Large intestine (tissue), 3 donors: ENCODE measurements at regions not wholly inside any gene's neighbourhood (a gene's known extent, or its start where the extent isn't known, plus 50 kb on each side); places are given as distances from the start of the nearest gene placed in this dataset.

Experiments
- DNase-seq, 2 donors: peaks; one replicate each; pipeline versions ENCODE4 v3.0.0 to v3.0.0-alpha.2; 2013
- H3K27ac ChIP-seq: one replicate; pipeline ENCODE4 v1.5.1; 2013; ENCODE audit warnings: low read length
- H3K27me3 ChIP-seq: 2 replicates; pipeline ENCODE4 v1.6.1; 2013; ENCODE audit warnings: low read length; ENCODE audit not compliant: control insufficient read depth, insufficient read depth
- H3K36me3 ChIP-seq: 2 replicates; pipeline ENCODE4 v1.6.1; 2013; ENCODE audit warnings: low read length; ENCODE audit not compliant: control insufficient read depth, insufficient read depth
- H3K4me1 ChIP-seq: one replicate; pipeline ENCODE4 v1.6.1; 2013; ENCODE audit warnings: low read length; ENCODE audit not compliant: control insufficient read depth, insufficient read depth
- H3K4me3 ChIP-seq: one replicate; pipeline ENCODE4 v1.5.1; 2013; ENCODE audit warnings: low read length
- H3K9me3 ChIP-seq: one replicate; pipeline ENCODE4 v1.6.1; 2013; ENCODE audit warnings: mild to moderate bottlenecking, low read depth, low read length, moderate library complexity; ENCODE audit not compliant: control insufficient read depth
- WGBS: methylation state at CpG from one replicate; pipeline ENCODE4 v1.1.5; 2013; ENCODE audit warnings: low lambda C conversion rate; ENCODE audit not compliant: insufficient coverage; 5-methylcytosine and 5-hydroxymethylcytosine counted together

DNA sequence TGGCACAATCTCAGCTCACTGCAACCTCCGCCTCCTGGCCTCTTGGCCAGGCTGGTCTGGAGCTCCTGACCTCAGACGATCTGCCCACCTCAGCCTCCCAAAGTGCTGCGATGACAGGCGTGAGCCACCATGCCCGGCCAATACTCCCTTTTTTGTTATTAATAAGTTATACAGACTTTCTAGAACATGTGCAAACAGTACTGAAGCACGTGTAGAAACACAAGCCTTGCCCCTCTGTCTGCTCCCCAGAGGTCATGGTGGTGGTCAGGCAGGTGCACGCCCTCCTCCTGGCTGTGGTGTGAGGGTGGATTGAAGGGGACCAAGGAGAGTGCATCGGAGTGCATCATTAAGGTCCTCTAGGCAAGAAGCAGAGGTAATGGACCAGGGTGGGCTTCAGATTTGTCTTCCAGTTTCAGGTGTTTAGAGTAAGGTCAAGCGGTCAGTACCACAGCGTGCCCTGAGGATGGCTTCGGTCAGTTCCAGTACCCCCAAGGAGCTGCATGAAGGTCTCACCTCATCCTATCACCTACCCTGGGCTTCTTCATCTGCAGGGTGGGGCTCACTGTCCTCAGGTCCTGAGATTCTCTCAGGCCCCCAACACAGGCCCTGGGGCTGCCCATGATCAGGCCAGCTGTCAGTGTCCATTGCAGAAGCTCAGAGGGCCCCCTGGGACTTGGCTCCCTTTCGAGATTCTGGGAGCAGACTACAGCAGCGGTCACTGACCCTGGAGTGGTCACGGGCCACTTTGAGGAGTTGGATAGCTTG is 124.3 kb downstream of the GLI2 start:
- H3K36me3 ChIP-seq = no peaks in the 10 kb centered on the region
- DNase-seq = no peak
- no peaks in the 10 kb centered on the region for H3K4me1 ChIP-seq
- no CpG with 5 or more reads among the region's 14 CpGs for whole genome bisulfite sequencing
- H3K4me3 ChIP-seq = no peak overlapping the region
- peaks cover 19% of the 10 kb centered on the region for H3K27me3 ChIP-seq
- H3K9me3 ChIP-seq = no peaks in the 10 kb centered on the region
- no peak overlapping the region for H3K27ac ChIP-seq

DNA sequence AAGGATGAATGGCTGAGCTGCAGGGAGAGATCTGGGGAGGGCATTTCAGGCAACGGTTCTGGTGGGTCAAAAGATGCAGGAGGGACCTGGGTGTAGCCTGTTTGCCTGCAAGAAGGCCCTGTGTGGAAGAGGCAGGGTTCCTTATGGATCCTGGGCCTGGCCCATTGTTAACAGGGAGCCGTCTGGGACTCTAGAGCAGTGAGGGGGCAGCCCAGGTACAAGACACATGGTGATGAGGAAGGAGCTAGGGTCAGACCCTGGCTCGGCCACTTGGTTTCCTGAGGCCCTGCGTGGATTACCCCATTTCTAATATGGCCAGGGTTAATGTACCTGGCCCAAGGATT is 124.9 kb downstream of the GLI2 start:
- H3K4me3 ChIP-seq = no peak overlapping the region
- WGBS = no CpG with 5 or more reads among the region's 4 CpGs
- H3K9me3 ChIP-seq = no peaks in the 10 kb centered on the region
- H3K36me3 ChIP-seq = no peaks in the 10 kb centered on the region
- H3K27me3 ChIP-seq = peaks cover 23% of the 10 kb centered on the region
- no peak overlapping the region for H3K27ac ChIP-seq
- DNase-seq = no peak
- no peaks in the 10 kb centered on the region for H3K4me1 ChIP-seq

DNA sequence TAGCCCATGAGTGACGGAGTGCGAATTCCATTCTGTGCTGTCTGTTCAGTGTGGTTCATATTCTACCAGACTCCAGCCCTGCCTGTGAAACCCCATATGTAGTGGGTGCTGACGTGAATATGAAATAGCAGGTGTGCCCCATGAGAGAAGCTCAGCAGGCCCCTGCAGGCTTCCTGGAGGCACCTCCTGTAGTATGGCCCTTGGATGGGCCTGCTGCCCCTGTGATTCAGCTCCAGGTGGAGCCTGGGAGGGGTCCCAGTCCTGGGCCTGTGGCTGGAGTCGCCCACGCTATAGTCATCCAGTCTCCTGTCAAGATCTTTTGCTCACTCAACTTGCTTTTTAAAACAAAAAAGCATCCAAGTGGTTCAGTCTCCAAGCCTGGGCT is 125.5 kb downstream of the GLI2 start:
- H3K4me1 ChIP-seq = no peaks in the 10 kb centered on the region
- no CpG with 5 or more reads among the region's 5 CpGs for WGBS
- H3K27ac ChIP-seq = no peak overlapping the region
- H3K36me3 ChIP-seq = no peaks in the 10 kb centered on the region
- no peak for DNase-seq
- no peak overlapping the region for H3K4me3 ChIP-seq
- no peaks in the 10 kb centered on the region for H3K9me3 ChIP-seq
- peaks cover 29% of the 10 kb centered on the region for H3K27me3 ChIP-seq

DNA sequence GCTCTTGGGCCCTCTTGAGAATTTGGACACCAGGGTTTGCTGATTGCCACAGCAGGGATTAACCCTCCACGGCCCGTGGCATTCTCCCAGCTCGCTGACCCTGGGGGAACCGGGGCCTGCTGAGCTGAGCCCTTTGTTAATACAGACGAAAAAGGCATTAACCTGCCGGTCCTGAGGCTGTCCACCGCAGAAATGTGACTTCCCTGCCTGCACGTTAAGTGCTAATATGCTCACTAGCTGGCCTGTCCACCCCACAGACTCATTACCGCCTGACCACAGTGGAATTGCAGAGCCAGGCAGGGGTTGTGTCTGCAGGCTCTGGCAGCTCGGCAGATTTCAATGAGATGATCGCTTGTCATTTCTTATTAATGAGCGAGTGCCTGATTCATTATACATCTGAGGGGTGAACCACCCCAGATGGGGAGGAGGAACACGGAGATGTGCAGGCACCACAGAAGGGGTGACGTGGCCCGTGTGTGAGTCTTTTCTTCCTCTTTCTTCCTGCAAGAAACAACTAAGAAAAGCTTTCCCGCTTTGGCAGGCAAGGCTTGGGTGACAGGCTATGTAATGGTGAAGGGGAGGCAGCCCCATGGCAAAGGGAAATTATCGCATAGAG is 126.0 kb downstream of the GLI2 start:
- H3K27me3 ChIP-seq = peaks cover 33% of the 10 kb centered on the region
- WGBS = 92% methylated on average over 2 of the region's 17 CpGs
- no peaks in the 10 kb centered on the region for H3K9me3 ChIP-seq
- no peak for DNase-seq
- H3K4me3 ChIP-seq = no peak overlapping the region
- H3K4me1 ChIP-seq = no peaks in the 10 kb centered on the region
- H3K27ac ChIP-seq = no peak overlapping the region
- no peaks in the 10 kb centered on the region for H3K36me3 ChIP-seq

DNA sequence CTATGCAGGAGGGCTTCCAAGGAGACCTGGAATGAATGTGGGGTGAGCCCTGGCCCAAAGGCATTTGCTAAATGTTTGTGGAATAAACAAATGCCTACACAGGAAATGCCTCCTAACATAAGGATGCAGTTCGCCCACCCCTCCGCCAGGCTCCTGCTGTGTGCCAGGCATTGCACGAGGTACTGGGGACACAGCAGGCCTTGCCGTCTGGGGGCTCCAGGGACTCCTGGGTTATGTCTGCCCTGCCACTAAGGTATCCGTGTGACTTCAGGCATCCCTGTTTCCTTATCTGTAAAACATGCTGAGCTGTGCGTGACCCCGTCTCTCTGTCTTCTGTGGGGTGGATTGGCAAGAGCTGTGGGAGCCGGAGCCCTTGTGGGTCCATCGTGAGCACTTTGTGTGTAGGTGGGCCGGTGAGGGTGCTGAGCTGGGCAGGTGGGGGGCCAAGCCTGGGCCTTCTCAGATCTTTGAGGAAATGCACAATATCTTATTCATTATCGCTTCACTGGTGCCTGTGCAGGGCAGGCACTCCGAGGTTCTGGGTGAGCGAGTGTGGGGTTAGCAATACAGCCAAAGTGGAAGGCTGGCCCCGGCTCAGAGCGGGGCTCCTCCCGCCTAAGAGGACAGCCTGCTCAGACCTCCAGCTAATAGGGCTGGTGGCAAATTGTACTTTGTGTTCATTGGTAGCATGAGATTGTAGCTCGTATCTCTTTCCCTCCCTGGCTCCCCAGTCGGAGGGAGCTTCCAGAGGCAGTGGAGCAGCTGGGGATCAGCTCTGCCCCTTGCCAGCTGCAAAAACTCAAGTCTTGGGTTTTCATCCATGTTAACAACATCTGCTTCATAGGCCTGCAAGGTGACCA is 126.8 kb downstream of the GLI2 start:
- no peak for DNase-seq
- no peak overlapping the region for H3K4me3 ChIP-seq
- H3K9me3 ChIP-seq = no peaks in the 10 kb centered on the region
- peaks cover 4% of the 10 kb centered on the region for H3K4me1 ChIP-seq
- peaks cover 40% of the 10 kb centered on the region for H3K27me3 ChIP-seq
- no CpG with 5 or more reads among the region's 18 CpGs for WGBS
- H3K27ac ChIP-seq = no peak overlapping the region
- no peaks in the 10 kb centered on the region for H3K36me3 ChIP-seq

DNA sequence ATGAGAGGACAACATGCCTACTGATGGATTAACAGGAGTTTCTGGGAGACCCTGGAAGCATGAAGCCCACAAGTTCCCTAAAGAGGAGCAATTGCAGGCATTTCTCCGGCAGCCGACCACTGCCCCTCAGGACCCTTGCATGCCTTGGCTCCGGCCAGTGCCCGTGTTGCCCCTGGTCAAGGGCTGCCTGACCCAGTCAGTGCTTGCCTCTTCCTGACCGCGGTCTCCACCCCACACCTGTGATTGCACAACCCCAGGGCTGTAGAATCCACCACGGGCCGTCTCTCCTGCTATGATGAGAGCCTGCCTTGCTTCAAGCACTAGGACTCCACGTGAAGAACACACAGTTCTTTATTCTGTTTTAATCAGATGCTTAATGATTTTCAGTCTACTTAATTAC is 127.5 kb downstream of the GLI2 start:
- 60% methylated on average over 1 of the region's 9 CpGs for WGBS
- DNase-seq = no peak
- no peaks in the 10 kb centered on the region for H3K9me3 ChIP-seq
- no peak overlapping the region for H3K4me3 ChIP-seq
- H3K36me3 ChIP-seq = no peaks in the 10 kb centered on the region
- peaks cover 4% of the 10 kb centered on the region for H3K4me1 ChIP-seq
- H3K27me3 ChIP-seq = peaks cover 47% of the 10 kb centered on the region
- no peak overlapping the region for H3K27ac ChIP-seq

DNA sequence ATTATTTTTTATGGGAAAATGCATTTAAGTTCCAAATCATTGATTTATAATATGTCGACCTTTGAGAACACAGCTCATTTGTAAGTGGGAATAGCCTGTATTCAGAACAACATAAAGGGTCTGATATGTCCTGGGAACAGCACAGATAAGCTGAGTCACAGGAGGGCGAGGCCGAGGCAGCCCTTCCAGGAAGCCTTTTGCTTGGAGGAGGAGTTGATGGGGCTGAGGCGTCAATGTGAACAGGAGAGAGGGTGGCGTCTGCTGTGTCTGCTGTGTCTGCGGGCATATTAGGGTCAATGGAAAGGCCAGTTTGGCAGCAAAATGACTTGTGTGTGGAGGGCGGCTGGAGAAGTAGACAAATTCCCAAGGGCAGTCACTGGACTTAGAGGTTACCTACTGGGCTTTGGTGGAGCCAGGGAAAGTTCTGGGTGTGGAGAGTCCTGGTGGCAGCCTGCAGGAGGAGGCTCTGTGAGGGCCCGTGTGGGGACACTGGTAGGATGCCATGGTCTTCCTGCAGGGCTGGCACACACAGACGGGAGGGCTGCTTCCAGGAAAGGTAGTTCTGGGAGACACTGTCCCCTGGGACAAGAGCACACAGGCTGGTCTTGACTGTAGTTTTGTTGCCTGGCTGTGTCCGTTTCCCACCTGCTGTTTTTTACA is 128.1 kb downstream of the GLI2 start:
- no peaks in the 10 kb centered on the region for H3K36me3 ChIP-seq
- no peak for DNase-seq
- H3K27me3 ChIP-seq = peaks cover 54% of the 10 kb centered on the region

DNA sequence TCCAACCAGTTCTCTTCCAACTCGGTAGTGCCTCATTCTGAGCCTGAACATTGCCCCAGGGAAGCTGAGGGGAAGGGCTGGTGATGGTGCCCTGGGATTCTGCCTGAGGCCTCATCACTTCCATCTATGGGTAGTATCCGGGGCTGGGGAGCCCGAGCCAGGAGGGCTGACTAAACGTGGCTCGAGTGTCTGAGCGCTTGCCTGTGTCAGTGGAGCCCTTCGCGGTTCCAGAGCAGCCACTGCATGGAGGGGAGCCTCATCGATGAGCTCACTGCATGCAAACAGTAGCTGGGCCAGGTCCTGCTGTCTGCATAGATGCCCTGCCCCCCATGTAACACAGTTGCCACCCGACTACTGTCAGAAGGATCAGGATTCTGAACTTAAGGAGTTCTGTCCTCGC is 129.3 kb downstream of the GLI2 start:
- H3K27ac ChIP-seq = no peak overlapping the region
- no peak for DNase-seq
- no peaks in the 10 kb centered on the region for H3K9me3 ChIP-seq
- H3K4me1 ChIP-seq = peaks cover 4% of the 10 kb centered on the region
- no peak overlapping the region for H3K4me3 ChIP-seq
- no CpG with 5 or more reads among the region's 11 CpGs for WGBS
- H3K27me3 ChIP-seq = peaks cover 63% of the 10 kb centered on the region
- H3K36me3 ChIP-seq = no peaks in the 10 kb centered on the region

More for the DNA sequence above, 128.1 kb downstream of the GLI2 start:
- Histone ChIP-seq H3K4me3 (no peak overlapping the region), H3K27ac (no peak overlapping the region), H3K4me1 (peaks cover 4% of the 10 kb centered on the region), H3K9me3 (no peaks in the 10 kb centered on the region)
- WGBS = no CpG with 5 or more reads among the region's 10 CpGs

DNA sequence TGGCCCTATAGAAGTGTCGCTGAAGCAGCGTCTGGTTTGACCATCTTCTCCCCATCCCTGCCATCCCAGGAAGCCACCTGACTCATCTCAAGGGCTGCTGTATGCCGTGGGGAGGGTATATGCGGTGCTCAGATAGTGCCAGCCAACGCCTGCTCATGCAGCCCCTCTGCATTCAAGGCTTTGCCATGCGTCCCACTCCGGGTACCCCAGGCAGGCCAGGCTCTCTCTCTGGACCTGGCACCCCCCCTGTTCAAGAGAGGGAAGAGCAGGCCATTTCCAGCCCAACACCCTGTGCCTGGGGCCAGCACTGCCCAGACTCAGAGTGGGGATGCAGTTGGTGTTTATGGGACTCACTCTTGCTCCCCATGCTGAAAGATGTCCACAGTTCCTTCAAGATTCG is 130.0 kb downstream of the GLI2 start:
- Histone ChIP-seq H3K27ac (no peak overlapping the region), H3K9me3 (no peaks in the 10 kb centered on the region), H3K4me3 (no peak overlapping the region), H3K27me3 (peaks cover 67% of the 10 kb centered on the region), H3K4me1 (peaks cover 4% of the 10 kb centered on the region), H3K36me3 (no peaks in the 10 kb centered on the region)
- WGBS = no CpG with 5 or more reads among the region's 8 CpGs
- DNase-seq = no peak

DNA sequence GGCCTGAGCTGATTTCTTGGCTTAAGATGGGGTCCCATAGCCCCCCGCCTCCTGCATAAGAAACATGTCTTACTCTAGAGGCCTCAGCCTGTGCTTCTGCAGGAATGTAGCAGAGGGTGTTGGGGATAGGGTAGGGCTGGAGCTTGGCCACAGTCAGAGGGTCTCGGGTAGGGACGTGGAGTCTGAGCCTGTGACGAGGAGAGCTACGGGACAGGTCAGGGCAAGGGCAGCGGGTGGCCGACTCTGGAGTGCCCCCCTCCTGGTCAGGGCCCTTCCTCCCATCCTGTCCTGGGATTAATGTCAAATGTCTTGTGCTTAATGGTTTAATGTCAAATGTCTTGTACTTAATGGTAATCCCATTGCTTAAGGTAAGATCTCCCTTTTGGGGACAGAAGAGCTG is 130.4 kb downstream of the GLI2 start:
- peaks cover 69% of the 10 kb centered on the region for H3K27me3 ChIP-seq
- no peaks in the 10 kb centered on the region for H3K36me3 ChIP-seq
- H3K4me1 ChIP-seq = peaks cover 4% of the 10 kb centered on the region
- no peak overlapping the region for H3K27ac ChIP-seq
- DNase-seq = no peak
- no CpG with 5 or more reads among the region's 7 CpGs for WGBS
- H3K9me3 ChIP-seq = no peaks in the 10 kb centered on the region
- H3K4me3 ChIP-seq = no peak overlapping the region
